KG1 (cell line): ENCODE measurements at regions not wholly inside any gene's neighbourhood (a gene's known extent, or its start where the extent isn't known, plus 50 kb on each side); places are given as distances from the start of the nearest gene placed in this dataset.

Experiments
- DNase-seq: peaks from one replicate; lab custom pipeline; 2025; lab: John Stamatoyannopoulos, UW

DNA sequence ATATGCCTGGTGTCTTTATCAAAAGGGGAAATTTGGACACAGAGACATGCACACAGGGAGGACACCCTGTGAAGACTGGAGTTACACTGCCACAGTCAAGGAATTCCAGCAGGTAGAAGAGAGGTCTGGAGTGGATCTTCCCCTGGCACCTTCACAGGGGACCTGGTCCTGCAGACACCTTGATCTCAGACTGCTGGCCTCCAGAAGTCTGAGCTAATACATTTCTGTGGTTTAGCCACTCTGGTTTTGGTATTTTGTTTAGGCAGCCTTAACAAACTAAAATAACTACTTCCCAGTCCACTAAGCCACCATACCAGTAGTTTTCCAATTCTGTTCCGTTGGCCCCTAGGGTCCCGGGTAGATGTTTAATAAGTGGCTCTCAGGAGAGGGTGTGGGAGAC, 164.7 kb downstream of the SETD4 start:
- DNase-seq, result no peak

DNA sequence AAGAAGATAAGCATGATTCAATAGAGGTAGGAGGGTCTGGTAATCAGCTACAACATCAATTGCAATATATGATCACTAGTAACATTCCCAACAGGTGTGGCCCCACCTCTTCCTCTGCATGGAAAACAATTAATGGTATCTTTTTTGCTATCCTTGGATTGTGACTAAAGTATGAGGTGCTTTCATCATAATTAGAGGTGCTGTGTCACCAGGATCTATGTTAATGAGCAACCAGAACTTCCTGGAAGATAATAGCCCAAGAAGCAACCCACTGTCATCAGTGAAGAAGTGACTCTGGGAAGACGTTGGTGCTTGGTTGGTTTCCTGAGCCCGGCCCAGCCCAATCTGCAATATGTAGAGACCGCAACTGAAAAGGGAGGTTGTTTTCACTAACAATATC, 167.2 kb downstream of the SETD4 start:
- no peak for DNase-seq

- DNase-seq, result no peak
These were observed 173.4 kb downstream of the SETD4 start for GRCh38 chr21:35886887-35887286.

- DNase-seq, result no peak
These were observed 174.3 kb downstream of the SETD4 start for GRCh38 chr21:35885942-35886541.

- DNase-seq, result no peak
These were observed 177.5 kb downstream of the SETD4 start for GRCh38 chr21:35882791-35883240.

GRCh38 chr21:35873441-35873840, 186.9 kb downstream of the SETD4 start:
- no peak for DNase-seq

GRCh38 chr21:35871906-35872305, 188.4 kb downstream of the SETD4 start:
- no peak for DNase-seq

GRCh38 chr21:35868869-35869223, 191.5 kb downstream of the SETD4 start:
- no peak for DNase-seq

GRCh38 chr21:35868005-35868868, 192.1 kb downstream of the SETD4 start:
- no peak for DNase-seq

DNA sequence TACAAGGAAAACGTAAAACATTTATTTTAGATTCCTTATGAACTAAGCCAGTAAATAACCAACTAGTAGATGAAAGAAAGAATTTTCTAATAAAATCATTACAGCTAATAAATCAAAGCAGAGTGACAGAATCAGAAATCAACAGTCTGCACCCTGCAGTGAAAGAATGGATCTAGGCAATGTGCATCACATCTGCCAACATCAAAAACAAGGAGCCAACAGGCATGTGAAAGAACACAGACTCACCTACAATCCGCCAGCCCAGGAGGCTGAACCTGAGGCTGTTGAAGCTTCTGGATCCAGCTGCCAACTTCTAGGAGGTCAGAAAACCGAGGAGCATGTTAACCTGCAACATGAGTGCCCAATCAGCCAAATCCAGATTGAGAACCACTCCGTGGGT, 196.3 kb downstream of the SETD4 start:
- no peak for DNase-seq

DNA sequence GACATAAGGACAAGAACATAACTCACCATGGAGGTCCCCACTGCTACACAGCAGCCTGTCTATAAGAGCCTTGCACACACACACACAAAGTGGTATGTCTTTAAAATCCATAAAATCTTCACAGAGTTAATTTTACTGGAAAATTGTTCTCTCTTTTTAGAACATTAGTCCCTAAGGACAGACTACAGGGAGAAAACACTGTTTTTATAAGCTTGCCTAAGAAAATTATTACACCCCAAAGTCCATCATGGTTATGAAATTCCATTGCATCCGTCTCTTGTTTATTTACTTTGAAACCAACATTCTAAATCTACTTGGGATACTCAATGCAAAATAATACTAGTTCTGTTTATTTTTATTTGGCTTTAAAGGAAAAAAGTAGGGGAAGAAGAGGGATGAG, 197.4 kb downstream of the SETD4 start:
- DNase-seq, result no peak

GRCh38 chr21:35861661-35862060, 198.7 kb downstream of the SETD4 start:
- no peak for DNase-seq

DNA sequence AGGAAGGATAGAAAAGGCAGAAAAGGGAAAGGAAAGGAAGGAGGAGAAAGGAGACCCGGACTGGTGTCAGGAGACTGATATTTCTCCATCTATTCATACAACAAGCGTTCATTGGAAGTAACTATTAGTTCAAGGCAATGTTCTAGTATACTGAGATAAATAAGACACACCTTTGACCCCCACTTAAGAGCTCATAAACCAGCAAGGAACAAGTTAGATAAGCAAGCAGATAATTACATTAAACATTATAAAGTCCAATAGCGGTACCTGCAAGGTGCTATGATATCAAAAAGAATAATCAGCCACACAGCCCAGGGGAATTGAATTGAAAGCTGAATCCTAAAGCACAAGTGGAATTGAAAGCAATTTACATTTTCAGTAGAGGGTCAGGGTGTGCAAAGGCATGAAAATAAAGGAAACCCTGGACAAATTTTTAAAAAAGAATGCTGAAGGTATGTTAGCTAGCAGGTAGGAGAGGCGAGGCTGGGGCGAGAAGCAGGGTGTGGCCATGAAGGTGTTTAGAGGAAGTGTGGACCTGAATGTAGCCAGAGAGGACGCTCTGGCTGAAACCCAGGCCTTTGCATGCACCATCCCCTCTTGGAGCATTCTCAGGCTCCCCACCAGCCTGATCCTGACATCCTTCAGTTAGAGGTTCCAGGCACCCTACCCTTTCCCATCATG, 200.0 kb downstream of the SETD4 start:
- DNase-seq, result no peak

- no peak for DNase-seq
These were observed 200.6 kb downstream of the SETD4 start for GRCh38 chr21:35859677-35860076.

DNA sequence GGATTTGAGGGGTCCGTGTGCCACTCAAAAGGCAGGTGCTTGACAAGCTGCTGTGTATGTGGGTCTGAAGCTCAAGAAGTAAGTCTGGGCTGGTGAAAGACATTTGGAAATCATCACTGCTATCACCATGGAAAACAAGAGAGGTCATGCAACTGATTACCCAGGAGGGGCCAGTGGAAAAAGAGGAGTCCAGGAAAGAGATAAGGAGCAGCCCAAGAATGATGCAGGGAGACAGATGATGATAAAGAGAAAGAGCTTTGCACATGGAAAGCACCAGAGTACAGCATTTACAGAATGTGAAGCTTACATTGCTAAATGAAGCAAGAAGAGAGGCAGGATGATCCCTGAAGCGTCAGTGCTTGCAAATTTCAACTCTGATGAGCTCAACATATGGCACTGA, 203.2 kb downstream of the SETD4 start:
- DNase-seq, result no peak

DNA sequence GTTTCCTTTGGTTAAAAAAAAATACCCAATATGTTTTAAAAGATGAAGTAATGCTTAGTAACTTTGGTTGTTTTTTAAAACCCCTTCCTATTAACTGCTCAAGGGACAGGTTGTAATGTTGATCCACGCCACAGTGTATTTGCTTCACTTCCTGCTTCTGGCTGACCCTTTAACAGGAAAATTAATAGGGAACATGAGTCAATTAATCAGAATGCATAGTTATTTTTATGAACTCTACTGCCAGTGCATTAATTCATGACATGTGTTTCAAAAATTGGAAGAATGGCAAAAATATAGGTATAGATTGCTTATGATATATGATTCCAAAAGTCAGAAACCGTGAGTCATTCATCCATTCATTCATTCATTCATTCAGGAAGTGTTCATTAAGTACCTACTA, 204.8 kb downstream of the SETD4 start:
- no peak for DNase-seq

DNA sequence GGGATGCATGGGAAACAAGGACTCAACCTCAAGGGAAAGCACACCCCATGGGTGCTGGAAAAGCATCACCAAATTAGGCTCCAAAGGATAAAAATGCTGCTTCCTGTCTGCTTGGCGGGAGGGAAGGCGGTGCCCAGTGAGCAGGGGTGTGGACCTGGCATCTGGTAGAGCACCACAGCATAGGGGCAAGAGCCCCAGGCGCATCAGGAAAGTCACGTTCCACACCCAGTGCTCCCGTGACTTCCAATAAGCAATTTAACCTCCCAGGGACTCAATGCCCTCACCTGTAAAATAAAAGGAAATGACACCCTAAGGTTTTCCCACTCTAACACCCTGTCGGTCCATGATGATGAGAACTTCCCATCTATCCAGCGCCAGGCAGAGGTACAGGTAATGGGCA, 206.0 kb downstream of the SETD4 start:
- DNase-seq, result no peak

GRCh38 chr21:35853321-35854239, 206.7 kb downstream of the SETD4 start:
- DNase-seq, result no peak

GRCh38 chr21:35852820-35853219, 207.5 kb downstream of the SETD4 start:
- DNase-seq, result no peak

DNA sequence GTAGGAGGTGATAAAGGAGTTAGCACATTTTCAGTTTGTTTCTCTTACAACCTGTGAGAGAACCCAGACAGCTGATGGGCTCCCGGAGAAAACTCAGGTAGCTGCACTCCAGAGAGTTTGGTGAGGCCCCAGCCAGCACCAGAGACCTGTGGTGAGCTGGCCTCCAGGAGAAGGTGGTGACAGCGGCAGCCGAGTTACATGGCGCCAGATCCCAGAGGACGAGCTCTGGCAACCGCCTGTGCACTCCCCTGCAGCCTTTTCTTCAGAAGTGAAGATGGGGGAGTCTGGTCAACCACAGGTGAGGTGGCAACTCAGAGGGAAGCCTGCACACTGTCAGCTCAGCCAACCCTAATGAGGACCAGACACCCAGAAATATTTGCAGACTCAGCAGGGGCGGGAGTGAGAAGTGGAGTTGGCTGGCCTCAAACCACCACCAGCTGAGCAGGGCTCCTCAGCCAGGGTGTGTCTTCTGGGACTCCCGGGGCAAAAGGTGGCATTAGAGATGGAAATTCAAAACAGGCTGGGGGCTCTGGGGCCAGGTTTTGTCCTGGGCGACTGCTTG, 209.7 kb downstream of the SETD4 start:
- DNase-seq, result no peak

GRCh38 chr21:35850029-35850428, 210.3 kb downstream of the SETD4 start:
- no peak for DNase-seq

- DNase-seq, result no peak
These were observed 211.2 kb downstream of the SETD4 start for GRCh38 chr21:35849144-35849543.
